ENCODE measurements at regions not wholly inside any gene's neighbourhood (a gene's known extent, or its start where the extent isn't known, plus 50 kb on each side); places are given as distances from the start of the nearest gene placed in this dataset.

DNA sequence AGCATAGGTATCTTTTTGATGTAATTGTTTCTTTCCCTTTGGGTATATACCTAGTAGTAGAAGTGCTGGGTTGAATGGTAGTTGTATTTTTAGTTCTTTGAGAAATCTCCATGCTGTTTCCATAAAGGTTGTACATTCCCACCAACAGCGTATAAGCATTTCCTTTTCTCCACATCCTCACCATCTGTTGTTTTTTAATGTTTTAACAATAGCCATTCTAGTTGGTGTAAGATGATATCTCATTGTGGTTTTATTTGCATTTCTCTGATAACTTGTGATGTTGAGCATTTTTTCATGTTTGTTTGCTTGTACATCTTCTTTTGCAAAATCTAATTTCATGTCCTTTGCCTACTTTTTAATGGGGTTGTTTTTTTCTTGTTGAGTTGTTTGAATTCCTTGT is 80.0 kb upstream of the TMC3 start:
- TF ChIP-seq CTCF (IDR thresholded peaks at IDR 0.05) (no peak), RCOR1 (IDR thresholded peaks at IDR 0.05; ENCODE audit: low read length) (no peak), MAX (IDR thresholded peaks at IDR 0.05; ENCODE audit: low read depth) (no peak), GABPA (IDR thresholded peaks at IDR 0.05; ENCODE audit: low read depth) (no peak)
- Histone ChIP-seq H3K4me3 (ENCODE audit: low read depth in 2 of 2, low read length in 1 of 2) (no peak overlapping the region), H3K9me2 (no peaks in the 10 kb centered on the region), H3K9me3 (no peaks in the 10 kb centered on the region), H2AFZ (ENCODE audit: low read depth) (no peak overlapping the region), H3K27me3 (ENCODE audit: insufficient read depth) (no peaks in the 10 kb centered on the region), H3K4me1 (ENCODE audit: control insufficient read depth in 1 of 2, insufficient read depth in 2 of 2, low read depth in 1 of 2, low read length in 1 of 2) (no peaks in the 10 kb centered on the region), H3F3A (replicated peaks; ENCODE audit: insufficient read depth) (no peaks in the 10 kb centered on the region), H3K27ac (ENCODE audit: low read depth in 2 of 2, low read length in 1 of 2) (no peak overlapping the region), H4K20me1 (ENCODE audit: insufficient read depth) (no peaks in the 10 kb centered on the region), H3K79me2 (ENCODE audit: insufficient read depth) (no peaks in the 10 kb centered on the region), H3K9ac (no peak overlapping the region), H3K4me2 (no peak overlapping the region), H3K36me3 (replicated peaks in 1 of 2; ENCODE audit: control insufficient read depth in 1 of 2, insufficient read depth in 2 of 2, low read length in 1 of 2) (no peaks in the 10 kb centered on the region)
- 58% methylated on average over 1 of the region's 1 CpG for WGBS (ENCODE audit: low lambda C conversion rate)
- CTCF ChIA-PET, result no interaction called here
- DNase-seq, result no peak
- POLR2A ChIA-PET, result no interaction called here

DNA sequence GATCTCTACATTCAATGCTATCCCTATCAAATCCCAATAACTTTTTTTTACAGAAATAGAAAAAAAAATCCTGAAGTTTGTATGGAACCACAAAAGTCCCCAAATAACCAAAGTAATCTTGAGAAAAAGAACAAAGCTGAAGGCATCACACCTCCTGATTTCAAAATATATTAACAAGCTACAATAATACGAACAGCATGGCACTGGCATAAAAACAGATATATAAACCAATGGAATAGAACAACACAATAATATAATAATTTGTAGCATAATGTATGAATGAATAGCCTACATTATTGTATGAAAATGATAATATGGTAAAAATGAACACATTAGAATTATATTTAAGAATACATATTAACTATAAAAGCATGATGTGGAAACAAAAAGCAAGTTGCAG is 76.7 kb upstream of the TMC3 start:
- WGBS (ENCODE audit: low lambda C conversion rate), result 13% methylated on average over 1 of the region's 1 CpG
- DNase-seq, result no peak
- no peak overlapping the region for H3K4me2 ChIP-seq
- H3F3A ChIP-seq (replicated peaks; ENCODE audit: insufficient read depth), result no peaks in the 10 kb centered on the region
- no peaks in the 10 kb centered on the region for H3K4me1 ChIP-seq (ENCODE audit: control insufficient read depth in 1 of 2, insufficient read depth in 2 of 2, low read depth in 1 of 2, low read length in 1 of 2)
- H3K9me3 ChIP-seq, result no peaks in the 10 kb centered on the region
- no peaks in the 10 kb centered on the region for H3K36me3 ChIP-seq (replicated peaks in 1 of 2; ENCODE audit: control insufficient read depth in 1 of 2, insufficient read depth in 2 of 2, low read length in 1 of 2)
- CTCF ChIA-PET, result no interaction called here
- H3K9me2 ChIP-seq, result no peaks in the 10 kb centered on the region
- POLR2A ChIA-PET, result no interaction called here
- no peak overlapping the region for H2AFZ ChIP-seq (ENCODE audit: low read depth)
- TF ChIP-seq MXI1 (IDR thresholded peaks at IDR 0.05; ENCODE audit: low read depth, low read length) (no peak), EZH2phosphoT487 (IDR thresholded peaks at IDR 0.05; ENCODE audit: borderline replicate concordance, low read depth) (no peak), FOSL2 (IDR thresholded peaks at IDR 0.05; ENCODE audit: borderline replicate concordance, low read depth) (no peak), CTCF (IDR thresholded peaks at IDR 0.05) (no peak), FOXJ3 (CRISPR knock-in tag; IDR thresholded peaks at IDR 0.05) (no peak), MAX (IDR thresholded peaks at IDR 0.05; ENCODE audit: low read depth) (no peak), YY1 (IDR thresholded peaks at IDR 0.05; ENCODE audit: low read depth) (no peak), USF2 (IDR thresholded peaks at IDR 0.05; ENCODE audit: borderline replicate concordance, low read depth, low read length) (no peak), RAD21 (IDR thresholded peaks at IDR 0.05; ENCODE audit: low read length) (no peak)
- no peak overlapping the region for H3K27ac ChIP-seq (ENCODE audit: low read depth in 2 of 2, low read length in 1 of 2)
- no peaks in the 10 kb centered on the region for H3K79me2 ChIP-seq (ENCODE audit: insufficient read depth)
- H3K9ac ChIP-seq, result no peak overlapping the region
- no peak overlapping the region for H3K4me3 ChIP-seq (ENCODE audit: low read depth in 2 of 2, low read length in 1 of 2)
- no peaks in the 10 kb centered on the region for H3K27me3 ChIP-seq (ENCODE audit: insufficient read depth)
- no peaks in the 10 kb centered on the region for H4K20me1 ChIP-seq (ENCODE audit: insufficient read depth)
